GM13977 (cell line): ENCODE measurements at regions not wholly inside any gene's neighbourhood (a gene's known extent, or its start where the extent isn't known, plus 50 kb on each side); places are given as distances from the start of the nearest gene placed in this dataset.

ENCODE experiments used
- DNase-seq: peaks from one replicate; pipeline ENCODE4 v3.0.0; 2012; ENCODE audit warnings: low spot score
- CTCF ChIP-seq: IDR thresholded peaks from 2 replicates; pipeline ENCODE4 v1.5.1; 2012; ENCODE audit warnings: mild to moderate bottlenecking, control low read depth; ENCODE audit not compliant: insufficient read depth; ENCODE audit errors: extremely low read depth, missing control alignments
- in situ Hi-C: fragments of 300-500 bp; cut with MboI; formaldehyde crosslinking; loops from one replicate; pipeline ENCODE4 v1.12.0; 2022; ENCODE audit warnings: low sequenced_read_pairs, low pct_unique_long_range_greater_than_20kb, mixed read lengths, inconsistent platforms; ENCODE audit not compliant: unreplicated experiment

- in situ Hi-C loops: no loop called here
- DNase-seq: no peak
- TF ChIP-seq CTCF: no peak
Measured at GRCh38 chr11:69930081-69931059, 111.2 kb upstream of the FGF3 start.

- no peak for DNase-seq
- in situ Hi-C loops: no loop called here
- no peak for TF ChIP-seq CTCF
Measured at GRCh38 chr11:69931060-69931910, 112.1 kb upstream of the FGF3 start.

- no peak for DNase-seq
- in situ Hi-C loops: no loop called here
- no peak for TF ChIP-seq CTCF
Measured at GRCh38 chr11:69931994-69932910, 113.0 kb upstream of the FGF3 start.

- TF ChIP-seq CTCF: no peak
- DNase-seq: no peak
Measured at GRCh38 chr11:69934861-69935494, 115.8 kb upstream of the FGF3 start.

GRCh38 chr11:69935941-69936505 is 116.8 kb upstream of the FGF3 start:
- TF ChIP-seq CTCF: no peak
- no peak for DNase-seq
- in situ Hi-C loops: no loop called here

More at GRCh38 chr11:69934861-69935494, 115.8 kb upstream of the FGF3 start:
- in situ Hi-C loops: no loop called here
